RPMI7951 (cell line): ENCODE measurements at regions not wholly inside any gene's neighbourhood (a gene's known extent, or its start where the extent isn't known, plus 50 kb on each side); places are given as distances from the start of the nearest gene placed in this dataset.

Source experiments
- DNase-seq: peaks from one replicate; pipeline ENCODE4 v3.0.0-alpha.2; 2012; ENCODE audit warnings: low read depth

DNA sequence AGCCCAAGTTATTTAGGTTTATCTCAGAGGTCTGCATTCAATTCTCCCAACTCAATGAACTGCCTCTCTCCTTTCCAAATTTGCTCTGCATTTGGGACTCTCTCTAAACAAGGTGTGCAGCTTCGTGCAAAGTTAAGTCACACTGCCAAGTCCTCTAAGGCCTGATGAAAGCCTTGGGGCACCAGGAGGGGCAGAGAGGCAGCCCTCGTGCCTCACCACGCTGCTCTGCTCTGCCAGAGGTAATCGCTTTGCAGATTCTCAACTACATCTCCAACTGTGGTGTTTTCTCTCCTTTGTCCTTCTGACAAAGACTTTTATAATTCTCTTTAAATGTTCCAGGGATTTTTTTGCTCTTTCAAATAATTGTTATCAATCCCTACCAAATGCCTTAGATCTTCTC lies 283.0 kb downstream of the MEIS1 start:
- no peak for DNase-seq

DNA sequence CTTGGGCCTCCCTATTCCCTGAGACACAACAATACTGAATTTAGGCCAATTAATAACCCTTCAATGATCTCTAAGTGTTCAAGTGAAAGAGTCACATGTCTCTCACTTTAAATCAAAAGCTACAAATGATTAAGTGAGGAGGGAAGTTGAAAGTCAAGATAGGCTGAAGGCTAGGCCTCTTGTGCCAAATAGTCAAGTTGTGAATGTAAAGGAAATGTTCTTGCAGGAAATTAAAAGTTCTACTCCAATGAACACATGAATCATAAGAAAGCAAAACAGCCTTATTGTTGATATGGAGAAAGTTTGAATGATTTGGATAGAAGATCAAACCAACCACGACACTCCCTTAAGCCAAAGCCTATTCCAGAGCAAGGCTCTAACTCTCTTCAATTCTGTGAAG lies 286.9 kb downstream of the MEIS1 start:
- no peak for DNase-seq

DNA sequence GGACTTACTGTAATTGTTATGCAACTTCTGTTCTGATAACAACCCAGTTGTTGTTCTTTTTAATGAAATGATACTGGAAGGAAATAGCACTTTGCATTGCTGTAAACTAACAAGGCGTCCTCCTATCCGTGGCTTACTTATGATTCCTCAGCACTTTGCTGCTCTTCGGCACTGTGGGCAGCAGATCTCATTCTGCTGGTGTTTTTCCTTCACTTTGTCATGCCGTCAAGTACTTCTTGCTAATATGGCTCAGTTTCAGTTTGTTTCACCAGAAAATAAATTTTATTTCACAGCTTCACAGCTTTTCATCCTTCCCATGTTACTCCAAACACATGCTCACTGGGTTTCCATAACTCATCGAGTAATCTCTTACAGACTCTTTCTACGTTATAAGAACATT lies 289.3 kb downstream of the MEIS1 start:
- DNase-seq: no peak

DNA sequence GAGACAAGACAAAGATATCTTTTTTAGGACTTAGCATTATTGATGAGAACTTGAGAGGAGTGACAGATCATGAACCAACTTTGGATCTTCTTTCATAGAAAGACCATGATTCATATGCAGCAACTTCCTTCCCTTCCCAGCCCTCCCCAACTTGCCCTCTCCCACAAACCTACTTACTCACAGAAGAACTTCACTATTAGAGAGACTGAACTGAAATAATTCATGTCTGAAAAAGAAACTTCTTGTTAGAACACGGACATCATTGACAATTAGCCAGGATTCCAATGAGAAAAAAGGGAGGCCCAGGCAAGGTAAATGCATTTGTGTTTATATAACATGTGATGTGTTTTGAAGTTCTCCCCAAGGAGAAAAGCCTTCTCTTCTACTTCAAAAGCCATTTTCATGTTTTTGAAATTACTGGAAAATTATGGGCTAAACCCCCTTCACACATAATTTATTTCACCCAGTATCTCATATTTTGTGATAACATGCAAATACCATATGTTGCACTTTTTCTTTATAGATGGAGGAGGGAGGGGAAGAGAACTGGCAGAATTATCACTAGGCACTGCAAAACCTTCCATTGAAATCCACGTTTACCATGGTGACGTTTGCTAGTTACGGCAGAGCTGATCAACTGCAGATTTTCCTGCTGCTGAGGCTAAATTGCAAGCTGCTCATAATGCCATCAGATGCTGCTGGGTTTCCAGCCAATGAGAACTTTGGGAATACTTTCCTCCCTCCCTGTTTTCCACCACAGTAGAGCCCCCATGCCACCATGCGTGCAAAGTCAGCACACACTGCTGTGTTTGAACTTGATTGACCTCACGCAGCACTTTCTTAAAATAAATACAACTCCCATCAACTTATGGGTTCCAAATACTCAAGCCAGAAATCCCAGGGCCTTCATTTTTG lies 294.7 kb downstream of the MEIS1 start:
- no peak for DNase-seq

DNA sequence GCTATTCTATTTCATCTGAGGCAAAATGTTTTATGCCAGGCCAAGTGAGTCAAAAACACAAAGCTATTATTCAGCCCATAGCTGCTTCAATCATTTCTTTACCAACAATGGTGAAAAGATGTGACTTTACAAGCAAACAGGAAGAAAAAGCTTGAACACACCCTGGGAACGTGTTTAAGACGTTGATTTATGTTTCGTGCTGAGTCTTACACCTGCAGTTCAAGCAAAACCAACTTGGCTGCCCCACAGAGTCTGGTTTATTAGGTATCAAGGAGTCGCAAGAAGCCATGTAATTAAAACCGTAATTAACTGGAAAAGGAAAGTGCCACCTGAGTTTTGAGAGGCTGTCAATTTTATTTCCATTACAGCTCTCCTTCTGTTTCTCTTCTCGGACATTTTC lies 295.5 kb downstream of the MEIS1 start:
- no peak for DNase-seq

DNA sequence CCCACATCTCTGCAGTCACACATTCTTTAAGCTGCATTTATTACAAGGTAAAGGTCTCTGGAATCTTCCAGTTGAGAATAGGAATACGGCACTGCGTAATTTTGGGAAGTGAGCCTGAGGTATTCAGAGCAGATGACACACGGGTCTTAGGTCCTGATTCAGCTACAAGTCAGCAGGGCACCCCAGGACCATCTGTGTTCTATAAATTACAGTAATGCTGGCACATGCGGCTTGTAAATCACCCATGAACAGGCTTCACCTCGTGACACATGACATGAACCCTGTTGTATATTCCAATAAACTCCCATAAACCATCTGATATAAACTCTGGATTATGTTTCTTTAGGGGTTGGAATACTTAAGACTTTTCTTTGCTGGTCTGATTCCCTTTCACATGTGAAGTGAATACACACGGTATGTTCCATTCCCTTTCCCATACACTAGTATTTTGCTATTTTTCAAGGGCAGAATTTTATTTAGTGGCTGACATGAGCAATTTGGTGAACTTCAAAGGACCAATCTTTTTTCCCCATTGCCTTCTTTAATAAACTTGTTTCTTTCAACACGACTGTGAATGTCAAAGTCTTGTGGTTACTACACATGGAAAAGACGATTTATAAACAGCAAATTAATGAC lies 298.6 kb downstream of the MEIS1 start:
- no peak for DNase-seq

DNA sequence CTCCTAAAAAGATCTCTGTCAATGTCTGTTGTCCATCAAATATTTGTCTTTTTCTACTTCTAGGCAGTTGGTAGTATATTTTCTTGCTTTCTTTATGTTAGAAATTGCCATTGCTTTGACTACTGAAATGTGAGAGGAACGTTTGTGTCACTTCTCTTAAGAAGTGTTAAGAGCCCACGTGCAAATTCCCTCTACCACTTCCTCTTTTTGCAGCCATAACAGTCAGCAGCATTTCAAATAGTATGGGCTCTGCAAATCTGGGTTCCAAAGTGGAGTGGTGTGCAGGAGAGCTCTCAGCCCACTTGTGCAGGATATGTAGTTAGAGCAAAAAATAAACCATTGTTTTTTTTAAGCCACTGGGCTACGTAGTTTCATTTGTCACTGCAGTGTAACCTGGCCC lies 314.0 kb downstream of the MEIS1 start:
- no peak for DNase-seq

DNA sequence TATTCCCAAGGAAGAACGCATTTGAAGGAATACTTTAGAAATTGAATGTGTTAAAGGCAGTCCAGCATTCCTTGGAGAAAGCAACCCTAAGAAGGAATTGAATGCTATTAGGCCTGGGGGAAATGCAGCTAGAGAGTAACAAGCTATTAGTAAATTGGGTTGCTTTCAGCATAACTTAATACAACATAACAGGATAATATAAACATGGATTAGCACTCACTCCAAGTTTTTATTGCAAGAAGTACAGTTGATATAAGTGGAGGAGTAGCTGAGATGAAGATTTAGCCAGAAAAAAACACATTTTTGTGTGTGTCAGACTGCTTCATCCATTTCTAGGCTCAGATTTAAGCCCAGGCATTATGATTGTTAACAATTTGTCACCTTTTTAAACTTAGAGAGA lies 314.6 kb downstream of the MEIS1 start:
- no peak for DNase-seq

DNA sequence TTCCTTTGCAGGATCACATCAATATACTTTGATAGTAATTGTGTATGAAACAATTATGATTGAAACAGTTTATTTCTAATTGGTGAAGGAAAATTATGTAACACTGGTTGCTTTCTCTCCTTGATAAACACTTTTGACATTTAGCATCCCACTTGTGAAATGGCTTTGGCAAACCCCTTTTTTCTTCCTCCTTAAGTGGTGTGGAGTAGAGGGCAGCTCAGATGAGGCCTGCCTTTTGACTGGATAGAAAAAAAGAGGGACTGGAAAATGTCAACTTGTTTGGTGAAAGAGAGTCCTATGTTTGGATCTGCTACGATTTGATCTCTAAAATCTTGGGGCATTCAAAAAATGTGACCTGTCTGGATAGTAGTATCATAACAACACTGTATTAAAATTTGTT lies 318.3 kb downstream of the MEIS1 start:
- no peak for DNase-seq

DNA sequence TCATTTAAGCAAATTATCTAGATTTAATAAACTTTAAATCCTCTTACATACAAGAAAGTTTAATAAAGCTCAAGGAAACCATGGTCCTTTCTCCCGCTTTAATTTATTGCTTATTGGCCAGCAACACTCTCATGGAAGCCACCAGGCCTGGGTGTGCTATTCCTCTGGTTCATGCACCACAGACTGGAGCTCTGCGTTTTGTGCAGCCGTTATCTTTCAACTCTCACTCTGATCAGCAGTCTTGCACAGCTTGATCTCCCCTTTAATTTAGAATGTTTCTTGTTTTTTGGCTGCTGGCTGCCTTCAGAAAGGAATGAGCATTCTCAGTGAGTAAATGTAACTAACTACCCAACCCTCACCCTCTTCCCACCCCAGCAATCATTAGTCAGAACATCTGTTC lies 318.7 kb downstream of the MEIS1 start:
- no peak for DNase-seq

DNA sequence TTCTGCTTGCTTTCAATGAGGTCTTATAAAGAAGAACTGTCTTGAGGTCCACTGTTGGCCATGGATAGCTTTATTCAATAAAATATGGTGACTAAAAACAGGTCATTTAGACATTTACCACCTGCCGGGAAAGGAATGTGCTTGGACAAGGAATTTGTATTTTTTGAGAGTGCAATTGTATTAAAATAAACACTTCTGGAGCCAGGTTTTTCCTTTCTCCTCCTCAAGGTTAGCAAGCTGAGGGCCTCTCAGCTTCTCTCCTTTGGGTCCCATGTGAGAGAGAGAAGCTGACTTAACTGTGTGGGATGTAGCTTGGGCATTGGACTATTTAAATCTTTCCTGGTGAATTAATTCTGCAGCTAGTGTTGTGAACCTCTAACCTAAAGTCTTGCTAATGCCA lies 321.0 kb downstream of the MEIS1 start:
- DNase-seq: no peak

DNA sequence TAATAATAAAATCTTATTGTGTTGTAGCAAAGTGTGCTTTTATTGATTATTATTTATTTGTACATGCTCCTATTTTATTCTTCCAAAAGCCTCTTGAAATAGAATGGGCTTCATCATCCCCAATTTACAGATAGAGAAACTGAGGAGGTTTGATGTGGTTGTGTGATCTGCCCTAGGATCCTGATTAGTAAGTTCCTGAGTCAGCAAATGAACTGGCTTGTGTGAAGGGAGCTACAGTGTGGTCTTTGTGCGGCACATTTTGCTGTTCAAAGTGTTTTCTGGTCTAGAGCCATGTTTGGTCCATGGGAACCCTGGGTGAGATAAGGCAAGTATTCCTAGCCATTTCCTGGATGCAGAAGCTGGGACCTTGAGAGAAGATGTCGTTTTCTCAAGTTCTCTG lies 326.9 kb downstream of the MEIS1 start:
- no peak for DNase-seq

DNA sequence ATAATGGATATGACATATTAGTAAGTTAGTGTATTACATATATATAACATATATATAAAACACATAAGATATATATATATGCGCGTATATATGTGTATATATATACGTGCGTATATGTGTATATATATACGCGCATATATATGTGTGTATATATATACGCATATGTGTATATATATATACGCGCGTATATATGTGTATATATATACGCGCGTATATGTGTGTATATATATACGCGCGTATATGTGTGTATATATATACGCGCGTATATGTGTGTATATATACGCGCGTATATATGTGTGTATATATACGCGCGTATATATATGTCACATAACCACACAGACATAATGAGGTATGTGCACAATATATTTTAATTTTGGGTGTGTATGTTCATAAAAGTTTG lies 327.8 kb downstream of the MEIS1 start:
- no peak for DNase-seq

DNA sequence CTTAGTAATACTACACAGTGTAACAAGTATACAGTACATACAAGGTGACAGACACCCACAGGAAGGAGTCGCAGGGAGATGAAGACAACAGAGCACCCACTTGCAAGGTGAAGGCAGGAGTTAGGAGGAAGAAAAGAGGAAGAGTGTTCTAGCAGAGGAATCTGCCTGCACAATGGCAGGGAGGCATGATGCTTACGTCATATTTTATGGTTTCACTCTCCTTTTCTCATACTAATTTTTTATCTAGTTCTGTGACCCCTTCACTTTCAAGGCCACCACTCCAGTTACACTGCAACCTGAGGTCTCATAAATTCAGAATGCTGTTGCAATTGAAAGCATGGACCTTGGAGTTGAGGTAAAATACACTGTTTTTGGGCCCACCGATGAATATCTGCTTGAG lies 331.7 kb downstream of the MEIS1 start:
- DNase-seq: no peak

DNA sequence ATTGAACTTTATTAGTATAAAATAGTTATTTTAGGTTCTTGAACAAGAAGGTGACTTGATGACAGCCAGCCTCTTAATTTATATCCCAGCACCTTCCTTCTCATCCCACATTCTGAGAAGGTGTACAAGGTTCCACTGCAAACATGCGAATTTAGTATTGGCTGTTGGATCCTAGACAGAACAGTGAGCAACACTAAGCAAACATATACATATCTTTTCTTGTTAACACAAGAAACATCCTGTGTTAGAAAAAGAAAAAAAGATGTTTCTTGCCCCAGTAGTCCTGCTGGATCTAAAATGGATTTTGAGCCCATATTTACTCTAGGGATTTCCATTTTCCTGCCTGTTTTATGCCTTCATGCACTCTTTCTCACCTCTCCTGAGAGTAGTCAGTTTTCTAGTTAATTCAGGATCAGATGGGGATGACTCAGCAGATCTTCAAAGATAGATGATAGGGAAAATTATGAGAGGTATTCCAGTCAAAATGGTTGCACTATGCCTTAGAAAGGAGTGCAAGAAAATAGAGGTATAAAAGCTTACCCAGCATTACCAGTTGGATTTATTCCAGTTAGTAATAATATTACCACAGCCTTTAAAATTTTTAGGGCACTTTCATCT lies 336.5 kb downstream of the MEIS1 start:
- no peak for DNase-seq

DNA sequence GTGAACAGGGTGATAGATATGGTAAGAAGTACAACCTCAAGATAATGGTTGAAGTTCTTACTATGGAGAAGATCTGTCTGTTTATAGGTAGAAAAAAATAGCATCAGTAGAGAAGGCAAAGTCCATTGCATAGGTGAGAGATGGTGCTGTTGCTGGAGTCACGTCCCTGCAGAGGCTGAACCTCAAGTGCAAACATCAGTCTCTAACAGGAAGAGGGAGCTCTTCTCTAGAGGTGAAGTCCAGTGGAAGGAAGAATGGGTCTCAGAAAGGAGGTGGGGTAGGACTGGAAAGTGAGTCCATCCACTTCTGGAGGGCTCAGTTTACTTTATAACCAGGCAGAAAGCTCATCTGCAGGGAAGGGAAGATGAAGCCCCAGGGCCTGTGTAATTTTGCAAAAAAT lies 337.7 kb downstream of the MEIS1 start:
- no peak for DNase-seq

DNA sequence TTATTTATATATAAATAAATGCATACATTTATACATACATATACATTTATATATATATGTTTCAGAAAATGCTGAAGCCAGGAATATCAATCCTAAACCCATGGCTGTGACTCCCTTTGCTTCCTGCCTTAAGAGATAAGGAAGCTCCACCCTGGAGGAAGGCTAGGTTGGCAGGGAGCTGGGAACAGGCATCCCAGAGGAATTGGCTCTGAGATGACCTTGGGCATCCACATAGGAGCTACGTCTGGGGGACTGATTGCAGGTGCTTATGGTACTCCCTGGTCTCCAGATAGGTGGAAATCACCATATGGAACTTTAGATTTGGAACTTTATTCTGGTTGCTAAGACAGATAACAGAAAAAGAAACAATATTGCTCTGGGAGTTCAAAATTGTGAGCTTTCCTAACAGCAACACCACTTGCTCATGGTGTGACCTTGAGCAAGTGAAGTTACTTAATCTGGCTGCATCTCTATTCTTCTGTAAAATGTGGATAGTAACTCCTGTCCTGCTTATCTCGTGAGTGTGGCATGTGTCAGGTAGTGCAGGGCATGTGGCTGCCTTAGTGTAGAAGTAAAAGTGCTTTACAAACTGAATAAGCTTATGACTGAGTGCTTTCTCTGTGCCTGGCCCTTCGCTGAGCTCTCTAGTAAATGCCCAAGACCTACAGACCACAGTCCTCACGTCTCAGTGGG lies 341.0 kb downstream of the MEIS1 start:
- no peak for DNase-seq

DNA sequence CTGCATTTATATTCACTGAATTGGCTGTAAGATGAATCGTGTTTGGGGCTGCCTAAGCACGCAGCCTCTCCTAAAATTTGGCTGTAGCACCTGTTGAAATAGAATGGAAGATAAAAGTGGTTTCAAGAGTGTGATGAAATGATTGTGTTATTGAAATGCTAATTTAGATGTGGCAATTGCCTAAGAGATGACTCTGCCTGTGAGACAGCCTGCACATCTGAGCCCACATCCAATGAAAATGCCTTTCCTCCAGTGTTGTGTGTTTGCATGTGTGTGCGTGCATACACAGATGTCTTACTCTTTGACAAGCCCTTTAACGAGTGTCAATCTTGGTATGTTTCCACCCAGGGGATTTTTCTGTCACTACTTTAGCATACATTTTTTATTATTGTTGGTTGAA lies 346.9 kb downstream of the MEIS1 start:
- DNase-seq: no peak

DNA sequence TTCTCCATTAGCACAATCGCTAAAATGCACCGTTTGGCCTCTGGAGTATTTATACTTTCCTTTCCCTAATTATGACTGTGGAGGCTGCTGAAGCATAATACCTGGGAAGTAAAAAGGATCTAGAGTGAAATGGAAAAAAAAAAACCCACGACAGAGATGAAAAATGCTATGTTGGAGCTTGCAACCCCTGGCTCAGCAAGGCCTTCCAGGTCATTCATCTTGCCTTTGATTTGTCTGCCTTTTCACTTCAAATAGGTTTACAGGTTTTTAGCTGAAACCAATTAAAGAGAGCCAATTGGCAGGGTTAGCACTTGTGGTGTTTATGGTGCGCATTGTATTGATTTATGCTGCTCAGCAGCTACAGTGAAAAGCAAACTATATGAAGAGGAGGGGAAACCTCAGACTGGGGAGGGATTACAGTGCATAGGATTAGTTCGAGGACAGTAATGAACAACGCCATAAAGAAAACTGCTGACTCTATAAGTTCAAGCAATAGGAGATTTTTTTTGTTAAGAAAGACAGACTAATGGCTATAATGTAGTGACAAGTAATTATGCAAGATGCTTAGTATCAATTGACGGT lies 347.9 kb downstream of the MEIS1 start:
- DNase-seq: no peak

DNA sequence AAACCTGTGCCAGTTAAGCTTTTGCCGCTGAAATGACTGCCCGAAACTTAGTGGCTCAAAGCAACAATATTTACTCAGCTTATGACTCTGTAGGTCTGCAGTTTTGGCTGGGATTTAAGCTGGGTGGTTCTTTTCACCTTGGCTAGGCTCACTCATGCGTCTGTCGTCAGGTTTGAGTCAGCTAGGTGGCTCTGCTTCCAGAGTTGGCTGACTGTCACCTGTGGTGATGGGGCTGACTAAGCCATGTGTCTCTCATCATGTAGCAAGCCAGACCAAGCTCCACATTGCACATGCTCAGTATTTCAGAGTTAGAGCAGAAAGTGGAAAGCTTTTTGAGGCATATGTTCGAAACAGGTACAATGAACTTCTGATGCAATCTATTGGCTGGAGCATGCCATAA lies 354.8 kb downstream of the MEIS1 start:
- DNase-seq: no peak

DNA sequence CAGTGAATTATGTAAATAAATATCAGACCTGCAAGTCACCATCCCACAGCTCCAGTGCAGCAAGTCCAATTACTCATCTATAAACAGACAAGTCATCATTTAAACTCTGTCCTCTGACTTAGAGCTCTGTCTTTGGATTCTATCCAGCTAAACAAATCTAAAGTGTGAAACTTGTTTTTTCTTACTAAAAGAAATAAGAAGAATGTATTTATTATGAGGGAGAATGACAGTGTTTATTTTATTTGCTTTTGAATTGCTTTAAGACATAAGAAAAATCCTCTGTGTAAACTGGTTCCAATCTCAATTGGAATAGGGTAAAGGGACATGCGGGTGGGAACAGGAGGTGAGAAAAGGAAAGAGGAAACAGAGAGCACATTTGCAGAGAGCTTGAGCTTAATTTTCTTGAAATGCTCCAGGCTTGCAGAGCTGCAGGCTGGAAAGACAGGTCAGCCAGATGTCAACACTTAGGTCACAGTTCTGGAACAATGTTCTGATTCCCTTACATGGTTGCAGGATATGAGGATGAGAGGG lies 355.8 kb downstream of the MEIS1 start:
- no peak for DNase-seq

DNA sequence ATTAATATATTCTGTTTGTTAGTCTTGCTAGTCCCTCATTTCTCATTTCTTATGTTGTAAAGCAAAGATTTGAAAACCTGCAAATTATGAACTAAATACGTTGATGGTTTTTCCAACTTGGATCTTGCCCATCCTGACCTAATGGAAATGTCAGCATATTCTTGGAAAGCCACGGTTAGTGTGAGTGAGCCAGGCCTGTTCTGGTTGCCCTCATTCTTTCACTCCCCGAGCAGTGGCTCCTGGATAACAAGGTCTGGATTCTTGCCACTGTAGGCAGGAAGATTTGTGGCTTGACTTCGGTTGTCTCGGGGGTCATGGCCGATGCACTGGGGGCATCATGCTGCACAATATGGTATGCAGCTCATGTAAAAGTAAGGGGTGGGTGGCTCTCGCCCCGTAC lies 359.1 kb downstream of the MEIS1 start:
- DNase-seq: no peak
